B cell (primary cell): ENCODE measurements at regions not wholly inside any gene's neighbourhood (a gene's known extent, or its start where the extent isn't known, plus 50 kb on each side); places are given as distances from the start of the nearest gene placed in this dataset.
"Not testable (repeated sequence)": the region's sequence is repeated elsewhere in the genome, so short reads cannot be mapped to it uniquely, and the experiment has no call there.

Source experiments
- EZH2 ChIP-seq: IDR thresholded peaks from 2 replicates; pipeline ENCODE4 v1.6.1; 2012; ENCODE audit warnings: borderline replicate concordance, low read depth, mild to moderate bottlenecking, moderate library complexity, low read length; ENCODE audit not compliant: insufficient read depth, poor library complexity, severe bottlenecking
- TF ChIP-seq, protein P1 (sequence below): fragments of 200-600 bp; IDR thresholded peaks from one replicate; pipeline ENCODE4 v1.8.0; 2022; ENCODE audit warnings: antibody characterized with exemption, mild to moderate bottlenecking

DNA sequence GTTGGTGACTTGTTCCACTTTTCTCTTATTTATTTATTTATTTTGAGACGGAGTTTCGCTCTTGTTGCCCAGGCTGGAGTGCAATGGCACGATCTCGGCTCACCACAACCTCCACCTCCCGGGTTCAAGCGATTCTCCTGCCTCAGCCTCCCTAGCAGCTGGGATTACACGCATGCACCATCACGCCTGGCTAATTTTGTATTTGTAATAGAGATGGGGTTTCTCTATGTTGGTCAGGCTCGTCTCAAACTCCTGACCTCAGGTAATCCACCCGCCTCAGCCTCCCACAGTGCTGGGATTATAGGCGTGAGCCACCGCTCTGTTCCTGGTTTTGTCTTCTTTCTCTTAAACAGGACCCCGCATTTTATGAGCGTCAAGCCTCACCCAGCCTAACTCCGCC lies 57.3 kb upstream of the METTL9 start:
- not testable (repeated sequence) for TF ChIP-seq EZH2
- TF ChIP-seq, protein P1, sequence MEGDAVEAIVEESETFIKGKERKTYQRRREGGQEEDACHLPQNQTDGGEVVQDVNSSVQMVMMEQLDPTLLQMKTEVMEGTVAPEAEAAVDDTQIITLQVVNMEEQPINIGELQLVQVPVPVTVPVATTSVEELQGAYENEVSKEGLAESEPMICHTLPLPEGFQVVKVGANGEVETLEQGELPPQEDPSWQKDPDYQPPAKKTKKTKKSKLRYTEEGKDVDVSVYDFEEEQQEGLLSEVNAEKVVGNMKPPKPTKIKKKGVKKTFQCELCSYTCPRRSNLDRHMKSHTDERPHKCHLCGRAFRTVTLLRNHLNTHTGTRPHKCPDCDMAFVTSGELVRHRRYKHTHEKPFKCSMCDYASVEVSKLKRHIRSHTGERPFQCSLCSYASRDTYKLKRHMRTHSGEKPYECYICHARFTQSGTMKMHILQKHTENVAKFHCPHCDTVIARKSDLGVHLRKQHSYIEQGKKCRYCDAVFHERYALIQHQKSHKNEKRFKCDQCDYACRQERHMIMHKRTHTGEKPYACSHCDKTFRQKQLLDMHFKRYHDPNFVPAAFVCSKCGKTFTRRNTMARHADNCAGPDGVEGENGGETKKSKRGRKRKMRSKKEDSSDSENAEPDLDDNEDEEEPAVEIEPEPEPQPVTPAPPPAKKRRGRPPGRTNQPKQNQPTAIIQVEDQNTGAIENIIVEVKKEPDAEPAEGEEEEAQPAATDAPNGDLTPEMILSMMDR, result not testable (repeated sequence)
